B cell (primary cell): ENCODE measurements at regions not wholly inside any gene's neighbourhood (a gene's known extent, or its start where the extent isn't known, plus 50 kb on each side); places are given as distances from the start of the nearest gene placed in this dataset.

ENCODE experiments used
- ATAC-seq: fragments of 200-7000 bp; cut with Tn5 transposase; one replicate; pipeline ENCODE4 v1.10.0; 2021; ENCODE audit warnings: low read depth, mild to moderate bottlenecking, moderate number of reproducible peaks, moderate library complexity
- CTCF ChIA-PET: fragments of 350-600 bp; sonication (Branson Sonifier 250); formaldehyde crosslinking; loops from one replicate; lab custom pipeline; 2021; ENCODE audit warnings: antibody characterized with exemption, inconsistent platforms; lab: Charles Lee
- POLR2A ChIA-PET: fragments of 350-600 bp; sonication (Branson Sonifier 250); formaldehyde crosslinking; loops from one replicate; lab custom pipeline; 2021; ENCODE audit warnings: antibody characterized with exemption; lab: Charles Lee
- DNase-seq: peaks from one replicate; pipeline ENCODE4 v3.0.0; 2013
- H2AFZ ChIP-seq: 2 replicates; pipeline ENCODE4 v1.6.1; 2012; ENCODE audit warnings: mild to moderate bottlenecking, low read depth, low read length; ENCODE audit not compliant: insufficient read depth, poor library complexity, severe bottlenecking
- H3K27ac ChIP-seq, 2 donors: 1 replicate in 1 of 2; 2 replicates in 1 of 2; pipeline ENCODE4 v1.5.1; 2012 to 2013; ENCODE audit warnings: low read length in 2 of 2, mild to moderate bottlenecking in 2 of 2, moderate library complexity in 1 of 2
- H3K27me3 ChIP-seq, 4 experiments: fragments of 200-600 bp in 1 of 4; sonication (generic) in 1 of 4; replicated peaks in 1 of 4; 1 replicate in 2 of 4; 2 replicates in 2 of 4; pipeline versions ENCODE4 v1.6.1 to v1.7.0; 2013 to 2016; ENCODE audit warnings: low read length in 3 of 4, mild to moderate bottlenecking in 2 of 4, mixed read lengths in 1 of 4, moderate library complexity in 1 of 4; ENCODE audit not compliant: insufficient read depth in 4 of 4, control insufficient read depth in 3 of 4; ENCODE audit errors: control extremely low read depth in 1 of 4
- H3K36me3 ChIP-seq, 2 experiments: replicated peaks in 1 of 2; 1 replicate in 1 of 2; 2 replicates in 1 of 2; pipeline versions ENCODE4 v1.6.1 to v1.7.1; 2013; ENCODE audit warnings: low read length in 1 of 2; ENCODE audit not compliant: insufficient read depth in 2 of 2, control insufficient read depth in 1 of 2; ENCODE audit errors: control extremely low read depth in 1 of 2, extremely low read depth in 1 of 2
- H3K4me1 ChIP-seq, 2 donors: fragments of 200-600 bp in 1 of 2; sonication (generic) in 1 of 2; 1 replicate in 1 of 2; 2 replicates in 1 of 2; pipeline versions ENCODE4 v1.5.1 to v1.6.1; 2013 to 2017; ENCODE audit warnings: low read length in 2 of 2; ENCODE audit not compliant: control insufficient read depth in 2 of 2, insufficient read depth in 2 of 2
- H3K4me2 ChIP-seq: replicated peaks from 2 replicates; pipeline ENCODE3; 2012; ENCODE audit warnings: mild to moderate bottlenecking, low read depth, low read length; ENCODE audit not compliant: poor library complexity, severe bottlenecking
- H3K4me3 ChIP-seq, 5 experiments: fragments of 200-600 bp in 1 of 5; sonication (generic) in 1 of 5; 1 replicate in 3 of 5; 2 replicates in 2 of 5; pipeline versions ENCODE4 v1.5.1 to v1.7.0; 2011 to 2016; ENCODE audit warnings: low read length in 4 of 5, mild to moderate bottlenecking in 4 of 5, low read depth in 2 of 5, control low read depth in 1 of 5, moderate library complexity in 1 of 5; ENCODE audit not compliant: insufficient read depth in 1 of 5; ENCODE audit errors: control extremely low read depth in 1 of 5, extremely low read depth in 1 of 5
- H3K79me2 ChIP-seq: fragments of 200-600 bp; sonication (generic); one replicate; pipeline ENCODE4 v1.6.0; 2016; ENCODE audit warnings: low read length; ENCODE audit not compliant: control insufficient read depth, insufficient read depth
- H3K9ac ChIP-seq: fragments of 200-600 bp; sonication (generic); 2 replicates; pipeline ENCODE4 v1.6.1; 2017; ENCODE audit warnings: mild to moderate bottlenecking, low read length, moderate library complexity
- H3K9me3 ChIP-seq, 3 donors: one replicate each; pipeline versions ENCODE4 v1.6.1 to v1.7.1; 2013; ENCODE audit warnings: low read length in 2 of 3; ENCODE audit not compliant: control insufficient read depth in 2 of 3, insufficient read depth in 1 of 3; ENCODE audit errors: control extremely low read depth in 1 of 3
- H4K20me1 ChIP-seq: 2 replicates; pipeline ENCODE4 v1.6.0; 2012; ENCODE audit warnings: mild to moderate bottlenecking, low read length; ENCODE audit not compliant: insufficient read depth, control insufficient read depth, poor library complexity, severe bottlenecking
- H3K27ac Mint-ChIP-seq: one replicate; pipeline ENCODE4 v1.8.0; 2021; ENCODE audit warnings: mixed read lengths
- H3K27me3 Mint-ChIP-seq: one replicate; pipeline ENCODE4 v1.8.0; 2021; ENCODE audit warnings: mixed read lengths
- H3K4me1 Mint-ChIP-seq: one replicate; pipeline ENCODE4 v1.8.0; 2021; ENCODE audit warnings: mixed read lengths
- H3K4me3 Mint-ChIP-seq: one replicate; pipeline ENCODE4 v1.8.0; 2021; ENCODE audit warnings: mixed read lengths
- H3K9me3 Mint-ChIP-seq: one replicate; pipeline ENCODE4 v1.8.0; 2022; ENCODE audit warnings: mixed read lengths; ENCODE audit not compliant: insufficient read depth
- CTCF ChIP-seq: fragments of 200-600 bp; IDR thresholded peaks from one replicate; pipeline ENCODE4 v1.8.0; 2022; ENCODE audit warnings: antibody characterized with exemption, mild to moderate bottlenecking
- EZH2 ChIP-seq: IDR thresholded peaks from 2 replicates; pipeline ENCODE4 v1.6.1; 2012; ENCODE audit warnings: borderline replicate concordance, low read depth, mild to moderate bottlenecking, moderate library complexity, low read length; ENCODE audit not compliant: insufficient read depth, poor library complexity, severe bottlenecking
- WGBS: methylation state at CpG from one replicate; pipeline ENCODE4 v1.1.5; 2013; ENCODE audit warnings: missing lambda C conversion rate; ENCODE audit not compliant: insufficient coverage; 5-methylcytosine and 5-hydroxymethylcytosine counted together
- intact Hi-C: fragments of 100-400 bp; cut with micrococcal nuclease; formaldehyde crosslinking; loops from one replicate; pipeline ENCODE4 v1.10.0; 2022

DNA sequence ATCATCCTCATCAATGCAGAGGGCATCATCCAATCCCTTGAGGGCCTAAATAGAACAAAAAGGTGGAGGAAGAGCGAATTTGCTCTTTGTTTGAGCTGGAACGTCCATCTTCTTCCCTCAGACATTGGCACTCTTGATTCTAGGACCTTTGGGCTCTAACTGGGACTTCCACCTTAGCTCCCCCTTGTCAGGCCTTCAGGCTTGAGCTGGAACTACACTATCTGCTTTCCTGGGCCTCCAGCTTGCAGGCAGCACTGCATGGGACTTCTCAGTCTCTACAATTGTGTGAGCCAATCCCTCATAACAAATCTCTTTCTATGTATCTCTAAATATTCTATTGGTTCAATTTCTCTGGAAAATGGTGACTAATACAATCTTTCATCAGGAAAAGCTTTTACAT lies 155.4 kb downstream of the MCHR2 start:
- TF ChIP-seq EZH2, result no peak
- no peak for TF ChIP-seq CTCF
- Mint-ChIP-seq H3K4me1 (no peaks in the 10 kb centered on the region), H3K9me3 (no peaks in the 10 kb centered on the region), H3K27ac (no peak overlapping the region), H3K27me3 (no peaks in the 10 kb centered on the region), H3K4me3 (no peak overlapping the region)
- no peak overlapping the region for H3K4me2 ChIP-seq
- no peaks in the 10 kb centered on the region for H3K36me3 ChIP-seq
- no peaks in the 10 kb centered on the region for H3K79me2 ChIP-seq
- ChIA-PET POLR2A (no interaction called here), CTCF (no interaction called here)
- H2AFZ ChIP-seq, result no peak overlapping the region
- intact Hi-C loops, result no loop called here
- H3K9me3 ChIP-seq, result peaks cover 0 to 3% (median 0%) of the 10 kb centered on the region in 3 donors
- H3K27me3 ChIP-seq, result peaks cover 0 to 3% (median 0%) of the 10 kb centered on the region in 4 experiments
- H3K27ac ChIP-seq, result no peak overlapping the region
- H3K9ac ChIP-seq, result no peak overlapping the region
- ATAC-seq, result no peak
- no peak overlapping the region for H3K4me3 ChIP-seq
- H3K4me1 ChIP-seq, result no peaks in the 10 kb centered on the region
- no peak for DNase-seq
- WGBS, result 86% methylated on average over 2 of the region's 2 CpGs
- no peaks in the 10 kb centered on the region for H4K20me1 ChIP-seq

DNA sequence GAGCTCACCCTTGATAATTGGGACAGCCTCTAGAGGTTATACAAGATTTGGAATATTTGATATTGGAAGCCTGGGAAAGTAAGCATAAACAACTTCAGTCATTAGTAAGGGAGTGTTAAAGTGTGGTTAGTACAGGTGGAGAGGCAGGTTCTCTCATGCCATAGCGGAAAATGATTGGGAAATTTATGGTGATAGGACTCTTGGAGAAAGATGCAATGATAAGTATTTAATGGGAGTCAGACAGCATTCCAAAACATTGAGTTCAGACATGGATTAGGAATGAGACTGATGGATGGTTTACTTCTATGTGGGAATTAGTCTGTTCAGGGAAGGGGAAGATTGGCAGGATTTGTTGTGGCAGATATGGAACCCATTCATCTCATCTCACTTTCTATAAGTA lies 152.7 kb downstream of the MCHR2 start:
- H4K20me1 ChIP-seq, result no peaks in the 10 kb centered on the region
- H3K27me3 ChIP-seq, result peaks cover 0 to 3% (median 0%) of the 10 kb centered on the region in 4 experiments
- H3K9ac ChIP-seq, result no peak overlapping the region
- Mint-ChIP-seq H3K4me1 (no peaks in the 10 kb centered on the region), H3K27ac (no peak overlapping the region), H3K27me3 (no peaks in the 10 kb centered on the region), H3K4me3 (no peak overlapping the region), H3K9me3 (no peaks in the 10 kb centered on the region)
- ChIA-PET POLR2A (no interaction called here), CTCF (no interaction called here)
- H3K79me2 ChIP-seq, result no peaks in the 10 kb centered on the region
- DNase-seq (no peak), ATAC-seq (no peak)
- H3K9me3 ChIP-seq, result peaks cover 0 to 2% (median 0%) of the 10 kb centered on the region in 3 donors
- no peak overlapping the region for H2AFZ ChIP-seq
- H3K36me3 ChIP-seq, result no peaks in the 10 kb centered on the region
- no peak for TF ChIP-seq EZH2
- TF ChIP-seq CTCF, result no peak
- WGBS, result 73% methylated on average over 1 of the region's 1 CpG
- no peak overlapping the region for H3K4me2 ChIP-seq
- no peak overlapping the region for H3K4me3 ChIP-seq
- no peaks in the 10 kb centered on the region for H3K4me1 ChIP-seq
- H3K27ac ChIP-seq, result no peak overlapping the region
- intact Hi-C loops, result no loop called here
